Fibroblast of peridontal ligament (primary cell): ENCODE measurements at regions not wholly inside any gene's neighbourhood (a gene's known extent, or its start where the extent isn't known, plus 50 kb on each side); places are given as distances from the start of the nearest gene placed in this dataset.

Experiments used
- DNase-seq: peaks from one replicate; pipeline ENCODE4 v3.0.0-alpha.2; 2010; ENCODE audit errors: extremely low read depth

DNA sequence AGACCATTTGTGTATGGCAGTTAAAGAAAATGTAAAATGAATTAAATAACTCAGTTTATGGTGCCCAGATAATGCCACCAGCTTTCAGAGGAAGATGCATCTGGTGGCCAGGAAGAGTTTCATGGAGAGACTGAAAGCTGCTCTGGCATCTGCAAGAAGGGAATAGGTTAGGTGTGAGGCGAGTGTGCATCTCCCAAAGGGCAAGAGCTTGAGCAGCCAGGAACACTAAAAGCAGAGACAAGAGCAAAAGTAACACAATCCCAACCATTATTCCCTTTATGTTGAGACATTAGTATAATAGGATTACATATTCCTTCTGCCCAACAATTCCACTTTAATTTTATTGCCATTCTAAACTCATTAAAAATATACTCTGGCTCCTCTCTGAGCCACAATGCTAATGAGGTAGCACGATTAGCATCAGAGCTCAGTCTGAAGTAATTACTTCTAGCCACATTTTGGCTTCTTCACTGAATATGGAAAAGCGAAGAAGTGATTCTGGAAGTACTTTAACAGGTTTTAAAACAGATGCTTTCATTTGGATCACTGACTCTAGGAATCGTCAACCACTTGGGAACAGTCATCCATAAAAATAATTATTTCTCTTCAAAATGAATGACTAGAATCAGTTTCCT is 309.4 kb upstream of the TMTC1 start:
- no peak for DNase-seq

DNA sequence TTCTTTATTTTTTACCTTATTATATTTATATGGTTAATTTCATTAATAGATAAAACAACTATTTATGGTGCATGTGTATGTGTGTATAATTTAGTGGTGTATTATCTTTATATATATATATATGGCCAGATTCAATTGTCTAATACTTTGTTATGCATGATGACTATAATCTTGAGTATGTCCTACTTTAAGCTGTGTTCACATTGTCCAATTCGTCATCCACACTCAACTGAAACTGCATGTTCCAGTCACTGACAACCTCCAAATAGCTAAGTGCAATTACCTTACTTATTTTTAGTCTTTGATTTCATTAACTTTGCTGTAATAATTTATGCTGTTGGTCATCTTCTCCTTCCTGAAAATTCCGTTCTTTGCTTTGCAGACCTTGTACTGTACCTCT is 306.5 kb upstream of the TMTC1 start:
- no peak for DNase-seq

- DNase-seq: no peak
Observed at GRCh38 chr12:30088259-30088995, 304.7 kb upstream of the TMTC1 start.

DNA sequence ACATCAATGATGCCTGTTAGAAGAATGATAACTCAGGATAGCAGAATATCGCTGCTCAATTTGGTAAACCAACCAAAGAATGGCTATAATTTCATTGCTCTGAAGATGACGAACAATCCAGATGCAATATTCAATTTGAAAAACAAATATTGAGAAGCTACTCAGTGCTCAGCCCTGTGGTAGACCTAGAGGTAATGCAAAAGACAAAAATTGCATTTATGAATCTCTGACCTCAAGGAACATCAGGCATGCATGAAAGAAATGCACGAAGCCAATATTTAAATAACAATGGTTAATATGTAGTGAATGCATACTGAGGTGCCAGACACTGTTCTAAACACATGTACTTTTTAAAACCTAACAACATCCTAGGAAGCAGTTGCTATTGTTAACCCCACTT is 298.6 kb upstream of the TMTC1 start:
- DNase-seq: no peak

DNA sequence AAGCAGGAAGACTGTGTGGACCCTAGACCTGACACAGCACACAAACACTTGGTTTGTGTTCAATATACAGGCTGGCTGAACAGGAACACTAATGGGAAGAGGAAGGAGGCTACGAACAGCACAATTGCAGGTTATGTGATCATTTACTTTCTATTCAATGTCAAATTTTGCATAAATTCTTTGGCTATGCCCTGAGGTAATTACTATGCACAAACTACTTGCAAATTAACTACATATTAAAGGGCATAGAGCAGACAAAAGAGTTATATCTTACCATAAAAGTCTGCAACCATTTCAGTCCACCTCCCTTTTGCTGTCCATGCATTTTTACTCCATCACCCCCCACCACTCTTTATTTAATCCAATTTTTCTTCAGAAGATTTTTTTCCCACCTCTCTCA is 291.2 kb upstream of the TMTC1 start:
- DNase-seq: no peak

DNA sequence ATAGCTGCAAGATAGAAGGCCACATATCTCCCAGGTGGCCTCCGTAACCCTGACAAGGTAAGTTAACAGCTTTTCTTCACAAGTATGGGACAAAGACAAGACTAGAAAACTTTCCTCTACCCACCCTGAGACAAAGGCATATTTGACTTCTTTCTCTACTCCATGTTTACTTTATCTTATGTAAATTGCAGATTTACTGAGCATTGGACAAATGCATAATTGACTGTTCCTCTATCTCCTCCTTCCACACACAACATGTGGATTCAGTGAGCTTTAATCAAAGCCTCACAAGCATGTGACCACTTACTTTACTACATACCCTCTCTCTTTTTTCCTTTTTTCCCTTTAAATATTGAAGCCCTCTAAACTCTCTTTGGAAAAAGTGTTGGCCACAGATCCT is 289.1 kb upstream of the TMTC1 start:
- no peak for DNase-seq

- peak; percentile 5 for DNase-seq
Observed at GRCh38 chr12:30067146-30067545, 283.4 kb upstream of the TMTC1 start.

- no peak for DNase-seq
Observed at GRCh38 chr12:30064906-30065305, 281.2 kb upstream of the TMTC1 start.

DNA sequence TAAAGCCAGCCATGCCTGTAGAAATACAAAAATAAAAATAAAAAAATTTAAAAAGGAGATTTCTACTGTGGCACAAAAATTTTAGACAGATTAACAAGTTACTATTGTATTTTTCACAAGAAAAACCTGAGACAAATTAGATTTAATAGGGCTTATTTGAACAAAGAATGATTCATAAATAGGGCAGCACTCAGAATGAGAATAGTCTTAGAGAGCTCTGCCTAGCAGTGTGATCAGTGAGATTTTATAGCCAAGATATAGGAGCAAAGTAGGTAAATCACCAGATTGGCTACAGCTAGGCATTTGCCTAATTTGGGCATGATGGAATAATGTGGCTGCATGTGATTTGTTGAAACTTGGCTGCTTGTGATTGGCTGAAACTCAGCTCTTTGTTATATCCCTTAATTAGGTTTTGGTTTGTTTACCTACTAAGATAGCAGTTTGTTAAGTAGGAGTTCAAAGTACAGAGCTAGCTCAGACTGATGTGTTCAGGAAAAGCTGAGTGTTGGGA is 279.7 kb upstream of the TMTC1 start:
- no peak for DNase-seq

DNA sequence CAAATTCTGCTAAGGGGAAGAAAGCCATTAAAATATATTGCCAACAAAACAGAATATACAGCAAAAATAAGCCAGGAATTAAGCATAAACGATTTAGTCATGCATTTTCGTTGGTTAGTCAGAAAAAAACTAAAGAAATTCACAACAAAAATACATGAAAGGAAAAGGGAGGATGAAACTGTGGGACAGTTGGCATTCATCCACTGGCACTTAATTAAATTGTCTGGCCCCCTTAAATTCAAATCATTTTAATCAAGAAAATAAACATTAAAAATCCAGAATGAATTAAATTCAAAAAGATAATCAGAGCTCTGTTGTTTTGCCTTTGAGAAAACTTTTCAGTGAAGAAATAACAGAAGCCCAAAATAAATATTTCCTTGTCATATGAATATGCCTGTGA is 264.6 kb upstream of the TMTC1 start:
- DNase-seq: no peak

DNA sequence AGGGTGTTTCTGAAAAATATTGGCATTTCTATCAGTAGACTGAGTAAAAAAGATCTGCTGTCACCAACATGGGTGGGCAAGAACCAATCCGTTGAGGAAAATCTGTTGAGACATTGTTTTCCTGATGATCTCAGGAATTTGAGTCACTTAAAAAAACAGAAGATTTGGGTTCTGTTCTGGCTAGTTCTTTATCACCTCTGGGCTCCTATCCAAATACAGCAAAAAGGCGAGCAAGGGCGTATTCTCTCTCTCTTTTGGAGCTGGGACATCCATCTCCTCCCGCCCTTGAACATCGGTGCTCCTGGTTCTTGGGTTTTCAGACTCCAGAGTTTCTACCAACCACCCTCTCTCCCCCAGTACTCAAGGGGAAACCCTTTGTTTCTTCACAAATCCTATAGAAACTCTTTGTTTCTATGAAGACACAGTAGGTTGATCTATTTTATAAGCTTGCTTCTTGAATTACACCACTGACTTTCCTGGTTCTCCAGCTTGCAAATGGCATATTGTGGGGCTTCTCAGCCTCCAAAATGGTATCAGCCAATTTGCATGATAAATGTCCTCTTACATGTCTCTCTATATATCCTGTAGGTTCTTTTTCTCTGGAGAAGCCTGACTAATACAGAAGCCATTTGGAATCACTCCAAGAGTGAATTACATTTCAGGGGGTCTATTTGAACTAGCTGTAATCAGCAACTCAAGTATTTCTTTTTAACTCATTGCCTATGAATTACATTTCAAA is 263.9 kb upstream of the TMTC1 start:
- peak; percentile 28 for DNase-seq

- DNase-seq: no peak
Observed at GRCh38 chr12:30046376-30046775, 262.6 kb upstream of the TMTC1 start.

GRCh38 chr12:30045171-30045570 is 261.4 kb upstream of the TMTC1 start:
- no peak for DNase-seq

- no peak for DNase-seq
Observed at GRCh38 chr12:30044206-30044605, 260.5 kb upstream of the TMTC1 start.

GRCh38 chr12:30043151-30043847 is 259.6 kb upstream of the TMTC1 start:
- DNase-seq: no peak

DNA sequence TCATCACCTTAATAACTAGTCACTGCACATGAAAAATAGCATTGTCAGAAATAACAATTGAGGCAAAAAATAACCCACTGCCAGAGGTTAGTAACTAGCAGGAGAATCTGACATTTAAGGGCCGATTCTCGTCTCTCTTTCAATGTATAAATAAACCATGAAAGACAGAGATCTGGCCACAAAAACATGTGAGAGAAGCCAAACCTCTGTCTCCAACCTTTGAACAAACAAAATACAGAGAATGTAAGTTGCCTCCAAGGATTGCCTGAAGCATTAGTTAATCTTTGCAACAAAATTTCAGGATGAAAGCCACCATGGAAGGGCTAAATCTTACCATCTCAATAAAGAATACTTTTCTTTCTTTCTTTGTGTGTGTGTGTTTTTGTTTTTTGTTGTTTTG is 257.4 kb upstream of the TMTC1 start:
- DNase-seq: no peak

- no peak for DNase-seq
Observed at GRCh38 chr12:30030693-30031374, 247.1 kb upstream of the TMTC1 start.

- DNase-seq: peak; percentile 63
Observed at GRCh38 chr12:30026621-30027234, 243.0 kb upstream of the TMTC1 start.

GRCh38 chr12:30025317-30025716 is 241.6 kb upstream of the TMTC1 start:
- DNase-seq: no peak

DNA sequence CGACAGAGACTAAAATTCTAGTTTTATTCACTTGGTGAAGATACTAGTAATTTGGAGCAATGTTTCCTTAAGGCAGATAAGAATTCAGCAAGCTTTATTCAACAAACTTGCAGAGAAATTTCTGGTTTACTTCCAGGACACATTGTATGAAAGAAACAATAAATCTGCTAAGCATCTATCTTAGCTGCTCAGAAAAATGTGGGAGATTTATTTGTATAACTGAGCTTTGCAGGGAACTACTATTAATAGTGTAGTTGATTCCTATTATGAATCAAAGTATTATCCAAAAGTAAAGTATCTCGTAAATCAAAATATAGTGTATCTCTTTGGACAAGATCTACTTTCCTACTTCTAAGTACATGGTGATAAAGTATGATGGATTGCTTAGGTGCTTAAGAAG is 239.4 kb upstream of the TMTC1 start:
- no peak for DNase-seq
